Smooth muscle cell (in vitro differentiated cells): ENCODE measurements at regions not wholly inside any gene's neighbourhood (a gene's known extent, or its start where the extent isn't known, plus 50 kb on each side); places are given as distances from the start of the nearest gene placed in this dataset.

ENCODE experiments used
- DNase-seq: peaks from one replicate; lab custom pipeline; 2025; ENCODE audit not compliant: unreplicated experiment; lab: John Stamatoyannopoulos, UW
- H2AFZ ChIP-seq: fragments of 200-600 bp; sonication (generic); 2 replicates; pipeline ENCODE4 v1.6.0; 2016; ENCODE audit warnings: antibody characterized with exemption, low read depth, mild to moderate bottlenecking
- H3F3A ChIP-seq: fragments of 200-600 bp; sonication (generic); 2 replicates; pipeline ENCODE4 v1.6.0; 2017; ENCODE audit warnings: antibody characterized with exemption, low read depth
- H3K27ac ChIP-seq: fragments of 200-600 bp; sonication (generic); 2 replicates; pipeline ENCODE4 v1.5.1; 2016; ENCODE audit warnings: low read depth, mild to moderate bottlenecking
- H3K27me3 ChIP-seq: fragments of 200-600 bp; sonication (generic); 2 replicates; pipeline ENCODE4 v1.6.1; 2016; ENCODE audit warnings: low read depth, mild to moderate bottlenecking
- H3K36me3 ChIP-seq: fragments of 200-600 bp; sonication (generic); 2 replicates; pipeline ENCODE4 v1.5.1; 2016; ENCODE audit warnings: low read depth
- H3K4me1 ChIP-seq: fragments of 200-600 bp; sonication (generic); 2 replicates; pipeline ENCODE4 v1.5.1; 2016; ENCODE audit warnings: low read depth
- H3K4me2 ChIP-seq: fragments of 200-600 bp; sonication (generic); 2 replicates; pipeline ENCODE4 v1.6.0; 2016; ENCODE audit warnings: mild to moderate bottlenecking
- H3K4me3 ChIP-seq: fragments of 200-600 bp; sonication (generic); 2 replicates; pipeline ENCODE4 v1.5.1; 2016; ENCODE audit warnings: mild to moderate bottlenecking
- H3K79me2 ChIP-seq: fragments of 200-600 bp; sonication (generic); 2 replicates; pipeline ENCODE4 v1.6.0; 2016; ENCODE audit warnings: low read depth, mild to moderate bottlenecking
- H3K9ac ChIP-seq: fragments of 200-600 bp; sonication (generic); 2 replicates; pipeline ENCODE4 v1.6.0; 2016; ENCODE audit warnings: low read depth
- H3K9me3 ChIP-seq: fragments of 200-600 bp; sonication (generic); replicated peaks from 2 replicates; pipeline ENCODE4 v1.5.1; 2016; ENCODE audit warnings: low read depth
- H4K20me1 ChIP-seq: fragments of 200-600 bp; sonication (generic); 2 replicates; pipeline ENCODE4 v1.6.0; 2016; ENCODE audit warnings: low read depth
- CTCF ChIP-seq: fragments of 200-600 bp; sonication (generic); IDR thresholded peaks from 2 replicates; pipeline ENCODE4 v1.5.1; 2017; ENCODE audit warnings: borderline replicate concordance, mild to moderate bottlenecking, antibody characterized with exemption; ENCODE audit not compliant: insufficient read depth, poor library complexity, severe bottlenecking
- WGBS: methylation state at CpG from one replicate; pipeline ENCODE4 v1.1.7; 2016; ENCODE audit warnings: low lambda C conversion rate; 5-methylcytosine and 5-hydroxymethylcytosine counted together

GRCh38 chr15:96052154-96052553 is 278.3 kb upstream of the NR2F2 start:
- H2AFZ ChIP-seq: no peak overlapping the region
- DNase-seq: no peak
- no peaks in the 10 kb centered on the region for H4K20me1 ChIP-seq
- H3K4me2 ChIP-seq: no peak overlapping the region
- TF ChIP-seq CTCF: no peak
- H3K27ac ChIP-seq: no peak overlapping the region
- peaks cover 30% of the 10 kb centered on the region for H3K27me3 ChIP-seq
- 60% methylated on average over 4 of the region's 4 CpGs for WGBS
- H3K79me2 ChIP-seq: no peaks in the 10 kb centered on the region
- peaks cover 30% of the 10 kb centered on the region for H3K4me1 ChIP-seq
- H3K36me3 ChIP-seq: no peaks in the 10 kb centered on the region
- H3F3A ChIP-seq: no peaks in the 10 kb centered on the region
- H3K4me3 ChIP-seq: no peak overlapping the region
- H3K9me3 ChIP-seq: no peaks in the 10 kb centered on the region
- H3K9ac ChIP-seq: no peak overlapping the region

- no peak for DNase-seq
- Histone ChIP-seq H3K4me2 (peak overlapping the region; percentile 94), H3K9ac (no peak overlapping the region), H3K36me3 (no peaks in the 10 kb centered on the region), H3K9me3 (no peaks in the 10 kb centered on the region), H3F3A (no peaks in the 10 kb centered on the region), H3K79me2 (no peaks in the 10 kb centered on the region), H2AFZ (peak overlapping the region; percentile 83), H4K20me1 (no peaks in the 10 kb centered on the region), H3K27ac (no peak overlapping the region), H3K27me3 (peaks cover 30% of the 10 kb centered on the region), H3K4me3 (peak overlapping the region; percentile 49), H3K4me1 (peaks cover 29% of the 10 kb centered on the region)
- WGBS: 12% methylated on average over 18 of the region's 18 CpGs
- TF ChIP-seq CTCF: no peak
Measured at GRCh38 chr15:96052572-96053030, 277.9 kb upstream of the NR2F2 start.

GRCh38 chr15:96053031-96053780 is 277.3 kb upstream of the NR2F2 start:
- peak overlapping the region; percentile 94 for H3K4me2 ChIP-seq
- no peaks in the 10 kb centered on the region for H3K79me2 ChIP-seq
- no peaks in the 10 kb centered on the region for H4K20me1 ChIP-seq
- no peaks in the 10 kb centered on the region for H3F3A ChIP-seq
- TF ChIP-seq CTCF: no peak
- peak overlapping the region; percentile 49 for H3K4me3 ChIP-seq
- H3K9ac ChIP-seq: peak overlapping the region; percentile 12
- DNase-seq: no peak
- peaks cover 29% of the 10 kb centered on the region for H3K4me1 ChIP-seq
- H2AFZ ChIP-seq: peak overlapping the region; percentile 83
- H3K36me3 ChIP-seq: no peaks in the 10 kb centered on the region
- H3K9me3 ChIP-seq: no peaks in the 10 kb centered on the region
- H3K27me3 ChIP-seq: peaks cover 30% of the 10 kb centered on the region
- no peak overlapping the region for H3K27ac ChIP-seq
- 3% methylated on average over 36 of the region's 36 CpGs for WGBS
